Transverse colon (tissue), 1 donor: ENCODE measurements at regions not wholly inside any gene's neighbourhood (a gene's known extent, or its start where the extent isn't known, plus 50 kb on each side); places are given as distances from the start of the nearest gene placed in this dataset.

Source experiments
- EP300 ChIP-seq: sonication (generic); formaldehyde crosslinking; IDR thresholded peaks from one replicate; pipeline ENCODE4 v1.6.1; 2017; ENCODE audit warnings: antibody characterized with exemption, low read depth
- POLR2A ChIP-seq: fragments of 450-650 bp; IDR thresholded peaks from one replicate; pipeline ENCODE4 v1.6.1; 2016; ENCODE audit warnings: antibody characterized with exemption, mild to moderate bottlenecking, moderate library complexity

DNA sequence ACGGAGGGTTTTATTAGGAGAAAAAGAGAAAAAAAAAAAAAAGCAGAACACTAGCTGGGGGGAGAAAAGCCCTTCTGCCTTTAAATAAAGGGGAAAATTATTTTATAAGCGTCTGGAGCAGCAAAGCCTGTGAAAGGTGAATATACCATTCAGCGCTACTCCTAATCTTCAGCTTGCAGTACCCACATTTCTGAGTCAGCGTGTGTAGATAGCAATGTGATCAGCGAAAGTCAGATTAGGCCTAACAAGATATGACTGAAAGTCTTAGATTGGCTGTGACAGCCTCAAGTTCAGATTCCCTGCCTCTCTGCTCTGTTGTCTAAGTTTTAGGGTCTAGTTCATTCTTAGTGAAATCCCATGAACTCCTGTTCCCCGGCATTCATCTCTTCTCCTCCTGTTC is 279.5 kb downstream of the TMEM114 start:
- TF ChIP-seq EP300 (no peak), POLR2A (no peak)
